ENCODE measurements at regions not wholly inside any gene's neighbourhood (a gene's known extent, or its start where the extent isn't known, plus 50 kb on each side); places are given as distances from the start of the nearest gene placed in this dataset.

- Mint-ChIP-seq H3K36me3 (no peaks in the 10 kb centered on the region), H3K4me1 (peaks cover 44% of the 10 kb centered on the region), H3K4me3 (no peak overlapping the region), H3K27me3 (ENCODE audit: insufficient read depth, low read depth) (peaks cover 5% of the 10 kb centered on the region), H3K27ac (no peak overlapping the region), H3K9me3 (peaks cover 8% of the 10 kb centered on the region)
- Histone ChIP-seq H3K27ac (no peak overlapping the region), H3K9me3 (ENCODE audit: low read depth) (no peaks in the 10 kb centered on the region), H3K4me2 (no peak overlapping the region), H3K9ac (no peak overlapping the region), H3K4me1 (no peaks in the 10 kb centered on the region), H3K79me2 (ENCODE audit: low read depth) (no peaks in the 10 kb centered on the region), H3K27me3 (no peaks in the 10 kb centered on the region), H3F3A (ENCODE audit: low read depth) (no peaks in the 10 kb centered on the region), H3K4me3 (no peak overlapping the region), H2AFZ (replicated peaks) (no peak overlapping the region), H4K20me1 (ENCODE audit: low read depth) (no peaks in the 10 kb centered on the region), H3K36me3 (no peaks in the 10 kb centered on the region)
- TF ChIP-seq EZH2 (IDR thresholded peaks at IDR 0.05) = no peak
- no peak for TF ChIP-seq EZH2phosphoT487 (IDR thresholded peaks at IDR 0.05)
- TF ChIP-seq CTCF (IDR thresholded peaks at IDR 0.05) = no peak
- DNase-seq (ENCODE audit: low spot score) = no peak
Observed at GRCh38 chr1:29858646-29859045, 622.3 kb downstream of the PTPRU start.

- DNase-seq (ENCODE audit: low spot score) = peak; percentile 7
- H3K4me3 ChIP-seq = no peak overlapping the region
Observed at GRCh38 chr1:29856340-29857114, 620.2 kb downstream of the PTPRU start.

GRCh38 chr1:29855561-29856160, 619.3 kb downstream of the PTPRU start:
- Mint-ChIP-seq H3K4me3 (no peak overlapping the region), H3K27ac (peak overlapping the region; percentile 72), H3K9me3 (no peaks in the 10 kb centered on the region), H3K27me3 (ENCODE audit: insufficient read depth, low read depth) (peaks cover 8% of the 10 kb centered on the region), H3K36me3 (no peaks in the 10 kb centered on the region), H3K4me1 (peaks cover 59% of the 10 kb centered on the region)
- Histone ChIP-seq H4K20me1 (ENCODE audit: low read depth) (no peaks in the 10 kb centered on the region), H3K4me2 (no peak overlapping the region), H3K36me3 (no peaks in the 10 kb centered on the region), H3K9me3 (ENCODE audit: low read depth) (no peaks in the 10 kb centered on the region), H3K4me3 (no peak overlapping the region), H3K27ac (no peak overlapping the region), H3K4me1 (no peaks in the 10 kb centered on the region), H2AFZ (replicated peaks) (no peak overlapping the region), H3K79me2 (ENCODE audit: low read depth) (no peaks in the 10 kb centered on the region), H3K27me3 (no peaks in the 10 kb centered on the region), H3F3A (ENCODE audit: low read depth) (no peaks in the 10 kb centered on the region), H3K9ac (no peak overlapping the region)
- no peak for DNase-seq (ENCODE audit: low spot score)
- TF ChIP-seq EZH2phosphoT487 (IDR thresholded peaks at IDR 0.05) (no peak), CTCF (IDR thresholded peaks at IDR 0.05) (no peak), EZH2 (IDR thresholded peaks at IDR 0.05) (no peak)

More at GRCh38 chr1:29856340-29857114, 620.2 kb downstream of the PTPRU start:
- H4K20me1 ChIP-seq (ENCODE audit: low read depth) = no peaks in the 10 kb centered on the region
- H3K4me3 Mint-ChIP-seq = no peak overlapping the region
- no peak overlapping the region for H3K9ac ChIP-seq
- no peaks in the 10 kb centered on the region for H3K79me2 ChIP-seq (ENCODE audit: low read depth)
- H2AFZ ChIP-seq (replicated peaks) = no peak overlapping the region
- TF ChIP-seq EZH2 (IDR thresholded peaks at IDR 0.05) (no peak), EZH2phosphoT487 (IDR thresholded peaks at IDR 0.05) (no peak), CTCF (IDR thresholded peaks at IDR 0.05) (no peak)
- peaks cover 8% of the 10 kb centered on the region for H3K27me3 Mint-ChIP-seq (ENCODE audit: insufficient read depth, low read depth)
- H3K9me3 ChIP-seq (ENCODE audit: low read depth) = no peaks in the 10 kb centered on the region
- no peaks in the 10 kb centered on the region for H3K4me1 ChIP-seq
- no peaks in the 10 kb centered on the region for H3K27me3 ChIP-seq
- no peak overlapping the region for H3K4me2 ChIP-seq
- no peaks in the 10 kb centered on the region for H3K36me3 Mint-ChIP-seq
- peaks cover 57% of the 10 kb centered on the region for H3K4me1 Mint-ChIP-seq
- no peaks in the 10 kb centered on the region for H3F3A ChIP-seq (ENCODE audit: low read depth)
- H3K27ac ChIP-seq = no peak overlapping the region
- no peaks in the 10 kb centered on the region for H3K36me3 ChIP-seq
- peak overlapping the region; percentile 93 for H3K27ac Mint-ChIP-seq
- H3K9me3 Mint-ChIP-seq = peaks cover 6% of the 10 kb centered on the region

All from neural progenitor cell (in vitro differentiated cells).